Activated naive CD4-positive, alpha-beta T cell treated with anti-CD3 and anti-CD28 coated beads, Interleukin-2, amount 10 ng/mL, durations not matched to agents 7 days and 5 days (primary cell): ENCODE measurements at regions not wholly inside any gene's neighbourhood (a gene's known extent, or its start where the extent isn't known, plus 50 kb on each side); places are given as distances from the start of the nearest gene placed in this dataset.
"Not testable (repeated sequence)": the region's sequence is repeated elsewhere in the genome, so short reads cannot be mapped to it uniquely, and the experiment has no call there.

Experiments used
- CTCF ChIA-PET: fragments of 350-600 bp; sonication (Branson Sonifier 250); formaldehyde crosslinking; loops from one replicate; lab custom pipeline; 2021; ENCODE audit warnings: antibody characterized with exemption; lab: Charles Lee
- DNase-seq: peaks from one replicate; pipeline ENCODE4 v3.0.0-alpha.2; 2020
- H3K27ac Mint-ChIP-seq: one replicate; pipeline ENCODE4 v1.8.0; 2021; ENCODE audit warnings: mild to moderate bottlenecking, moderate library complexity, mixed read lengths
- H3K27me3 Mint-ChIP-seq: one replicate; pipeline ENCODE4 v1.8.0; 2021; ENCODE audit warnings: mild to moderate bottlenecking, mixed read lengths
- H3K36me3 Mint-ChIP-seq: one replicate; pipeline ENCODE4 v1.8.0; 2021; ENCODE audit warnings: mixed read lengths
- H3K4me1 Mint-ChIP-seq: one replicate; pipeline ENCODE4 v1.8.0; 2021; ENCODE audit warnings: mixed read lengths
- H3K4me3 Mint-ChIP-seq: one replicate; pipeline ENCODE4 v1.8.0; 2021; ENCODE audit warnings: mild to moderate bottlenecking, moderate library complexity, mixed read lengths
- H3K9me3 Mint-ChIP-seq: one replicate; pipeline ENCODE4 v1.8.0; 2021; ENCODE audit warnings: mixed read lengths

GRCh38 chr11:135031205-135031989 is 619.4 kb upstream of the B3GAT1 start:
- Mint-ChIP-seq H3K4me3 (no peak overlapping the region), H3K9me3 (peaks cover 4% of the 10 kb centered on the region), H3K36me3 (no peaks in the 10 kb centered on the region), H3K27ac (no peak overlapping the region), H3K4me1 (no peaks in the 10 kb centered on the region), H3K27me3 (peaks cover 4% of the 10 kb centered on the region)
- CTCF ChIA-PET, result no interaction called here
- DNase-seq, result no peak

- CTCF ChIA-PET, result no interaction called here
- no peak overlapping the region for H3K4me3 Mint-ChIP-seq
- no peak overlapping the region for H3K27ac Mint-ChIP-seq
- peaks cover 2% of the 10 kb centered on the region for H3K9me3 Mint-ChIP-seq
- H3K27me3 Mint-ChIP-seq, result peaks cover under 1% of the 10 kb centered on the region
- no peaks in the 10 kb centered on the region for H3K36me3 Mint-ChIP-seq
- no peaks in the 10 kb centered on the region for H3K4me1 Mint-ChIP-seq
- peak; percentile 57 for DNase-seq
Measured at GRCh38 chr11:135027461-135027860, 615.4 kb upstream of the B3GAT1 start.

- Mint-ChIP-seq H3K27me3 (no peaks in the 10 kb centered on the region), H3K4me1 (no peaks in the 10 kb centered on the region), H3K9me3 (peaks cover 2% of the 10 kb centered on the region), H3K4me3 (no peak overlapping the region), H3K36me3 (no peaks in the 10 kb centered on the region), H3K27ac (no peak overlapping the region)
- no peak for DNase-seq
- CTCF ChIA-PET, result no interaction called here
Measured at GRCh38 chr11:135023499-135023898, 611.5 kb upstream of the B3GAT1 start.

GRCh38 chr11:135022454-135022853 is 610.4 kb upstream of the B3GAT1 start:
- H3K9me3 Mint-ChIP-seq, result no peaks in the 10 kb centered on the region
- no peaks in the 10 kb centered on the region for H3K36me3 Mint-ChIP-seq
- CTCF ChIA-PET, result no interaction called here
- H3K4me1 Mint-ChIP-seq, result no peaks in the 10 kb centered on the region
- no peak overlapping the region for H3K27ac Mint-ChIP-seq
- no peaks in the 10 kb centered on the region for H3K27me3 Mint-ChIP-seq
- no peak for DNase-seq
- H3K4me3 Mint-ChIP-seq, result no peak overlapping the region

- Mint-ChIP-seq H3K4me3 (no peak overlapping the region), H3K36me3 (no peaks in the 10 kb centered on the region), H3K4me1 (no peaks in the 10 kb centered on the region), H3K9me3 (no peaks in the 10 kb centered on the region), H3K27me3 (no peaks in the 10 kb centered on the region), H3K27ac (no peak overlapping the region)
- CTCF ChIA-PET, result no interaction called here
- DNase-seq, result no peak
Measured at GRCh38 chr11:135019899-135020298, 607.9 kb upstream of the B3GAT1 start.

- H3K36me3 Mint-ChIP-seq, result no peaks in the 10 kb centered on the region
- no peak for DNase-seq
- no peaks in the 10 kb centered on the region for H3K9me3 Mint-ChIP-seq
- H3K27me3 Mint-ChIP-seq, result no peaks in the 10 kb centered on the region
- H3K4me3 Mint-ChIP-seq, result no peak overlapping the region
- H3K4me1 Mint-ChIP-seq, result no peaks in the 10 kb centered on the region
- H3K27ac Mint-ChIP-seq, result no peak overlapping the region
- CTCF ChIA-PET, result no interaction called here
Measured at GRCh38 chr11:135019343-135019871, 607.4 kb upstream of the B3GAT1 start.

- no peak overlapping the region for H3K4me3 Mint-ChIP-seq
- H3K9me3 Mint-ChIP-seq, result no peaks in the 10 kb centered on the region
- H3K4me1 Mint-ChIP-seq, result no peaks in the 10 kb centered on the region
- H3K36me3 Mint-ChIP-seq, result no peaks in the 10 kb centered on the region
- H3K27me3 Mint-ChIP-seq, result no peaks in the 10 kb centered on the region
- no peak overlapping the region for H3K27ac Mint-ChIP-seq
- CTCF ChIA-PET, result no interaction called here
- no peak for DNase-seq
Measured at GRCh38 chr11:135017296-135017695, 605.3 kb upstream of the B3GAT1 start.

GRCh38 chr11:135015966-135016365 is 603.9 kb upstream of the B3GAT1 start:
- Mint-ChIP-seq H3K4me3 (no peak overlapping the region), H3K27me3 (no peaks in the 10 kb centered on the region), H3K27ac (no peak overlapping the region), H3K36me3 (no peaks in the 10 kb centered on the region), H3K9me3 (no peaks in the 10 kb centered on the region), H3K4me1 (no peaks in the 10 kb centered on the region)
- DNase-seq, result no peak
- CTCF ChIA-PET, result no interaction called here

GRCh38 chr11:135011313-135011712 is 599.3 kb upstream of the B3GAT1 start:
- H3K27ac Mint-ChIP-seq, DNase-seq, CTCF ChIA-PET, H3K4me1 Mint-ChIP-seq, H3K4me3 Mint-ChIP-seq, H3K9me3 Mint-ChIP-seq, H3K27me3 Mint-ChIP-seq, H3K36me3 Mint-ChIP-seq: not testable (repeated sequence)

- Mint-ChIP-seq H3K27me3 (peaks cover 3% of the 10 kb centered on the region), H3K4me3 (no peak overlapping the region), H3K4me1 (no peaks in the 10 kb centered on the region), H3K9me3 (no peaks in the 10 kb centered on the region), H3K36me3 (no peaks in the 10 kb centered on the region), H3K27ac (no peak overlapping the region)
- CTCF ChIA-PET, result no interaction called here
- DNase-seq, result no peak
Measured at GRCh38 chr11:135009125-135009524, 597.1 kb upstream of the B3GAT1 start.

- Mint-ChIP-seq H3K9me3 (no peaks in the 10 kb centered on the region), H3K4me3 (no peak overlapping the region), H3K4me1 (no peaks in the 10 kb centered on the region), H3K36me3 (no peaks in the 10 kb centered on the region), H3K27me3 (peaks cover 3% of the 10 kb centered on the region), H3K27ac (no peak overlapping the region)
- CTCF ChIA-PET, result no interaction called here
- no peak for DNase-seq
Measured at GRCh38 chr11:135008412-135008811, 596.4 kb upstream of the B3GAT1 start.

- Mint-ChIP-seq H3K36me3 (no peaks in the 10 kb centered on the region), H3K9me3 (no peaks in the 10 kb centered on the region), H3K4me3 (no peak overlapping the region), H3K4me1 (no peaks in the 10 kb centered on the region), H3K27ac (no peak overlapping the region), H3K27me3 (peaks cover 3% of the 10 kb centered on the region)
- CTCF ChIA-PET, result no interaction called here
- no peak for DNase-seq
Measured at GRCh38 chr11:135008001-135008405, 596.0 kb upstream of the B3GAT1 start.

- Mint-ChIP-seq H3K9me3 (no peaks in the 10 kb centered on the region), H3K36me3 (no peaks in the 10 kb centered on the region), H3K4me3 (no peak overlapping the region), H3K4me1 (no peaks in the 10 kb centered on the region), H3K27ac (no peak overlapping the region), H3K27me3 (peaks cover 3% of the 10 kb centered on the region)
- CTCF ChIA-PET, result no interaction called here
- no peak for DNase-seq
Measured at GRCh38 chr11:135006800-135007199, 594.8 kb upstream of the B3GAT1 start.

GRCh38 chr11:135004495-135004894 is 592.5 kb upstream of the B3GAT1 start:
- H3K4me3 Mint-ChIP-seq, result no peak overlapping the region
- no peak overlapping the region for H3K27ac Mint-ChIP-seq
- no peak for DNase-seq
- CTCF ChIA-PET, result no interaction called here
- H3K36me3 Mint-ChIP-seq, result no peaks in the 10 kb centered on the region
- no peaks in the 10 kb centered on the region for H3K4me1 Mint-ChIP-seq
- peaks cover 3% of the 10 kb centered on the region for H3K27me3 Mint-ChIP-seq
- H3K9me3 Mint-ChIP-seq, result no peaks in the 10 kb centered on the region

- H3K27me3 Mint-ChIP-seq, result peaks cover 3% of the 10 kb centered on the region
- no peaks in the 10 kb centered on the region for H3K4me1 Mint-ChIP-seq
- DNase-seq, result no peak
- no peak overlapping the region for H3K4me3 Mint-ChIP-seq
- no peak overlapping the region for H3K27ac Mint-ChIP-seq
- no peaks in the 10 kb centered on the region for H3K36me3 Mint-ChIP-seq
- H3K9me3 Mint-ChIP-seq, result no peaks in the 10 kb centered on the region
- CTCF ChIA-PET, result no interaction called here
Measured at GRCh38 chr11:135002236-135002635, 590.2 kb upstream of the B3GAT1 start.
